GM13977 (cell line): ENCODE measurements at regions not wholly inside any gene's neighbourhood (a gene's known extent, or its start where the extent isn't known, plus 50 kb on each side); places are given as distances from the start of the nearest gene placed in this dataset.

ENCODE experiments used
- DNase-seq: peaks from one replicate; pipeline ENCODE4 v3.0.0; 2012; ENCODE audit warnings: low spot score
- CTCF ChIP-seq: IDR thresholded peaks from 2 replicates; pipeline ENCODE4 v1.5.1; 2012; ENCODE audit warnings: mild to moderate bottlenecking, control low read depth; ENCODE audit not compliant: insufficient read depth; ENCODE audit errors: extremely low read depth, missing control alignments
- in situ Hi-C: fragments of 300-500 bp; cut with MboI; formaldehyde crosslinking; loops from one replicate; pipeline ENCODE4 v1.12.0; 2022; ENCODE audit warnings: low sequenced_read_pairs, low pct_unique_long_range_greater_than_20kb, mixed read lengths, inconsistent platforms; ENCODE audit not compliant: unreplicated experiment

- in situ Hi-C loops, result no loop called here
- DNase-seq, result no peak
- no peak for TF ChIP-seq CTCF
These were observed 53.4 kb upstream of the STK17B start for GRCh38 chr2:196224756-196225155.

- in situ Hi-C loops, result no loop called here
- DNase-seq, result no peak
- TF ChIP-seq CTCF, result no peak
These were observed 53.8 kb upstream of the STK17B start for GRCh38 chr2:196225213-196225612.

- no peak for TF ChIP-seq CTCF
- in situ Hi-C loops, result no loop called here
- DNase-seq, result no peak
These were observed 54.8 kb upstream of the STK17B start for GRCh38 chr2:196226058-196226706.

GRCh38 chr2:196226707-196227065 lies 55.3 kb upstream of the STK17B start:
- DNase-seq, result no peak
- in situ Hi-C loops, result no loop called here
- no peak for TF ChIP-seq CTCF

GRCh38 chr2:196229013-196229412 lies 57.6 kb upstream of the STK17B start:
- in situ Hi-C loops, result no loop called here
- DNase-seq, result no peak
- no peak for TF ChIP-seq CTCF

GRCh38 chr2:196230061-196230854 lies 58.9 kb upstream of the STK17B start:
- TF ChIP-seq CTCF, result no peak
- in situ Hi-C loops, result no loop called here
- no peak for DNase-seq
